ENCODE measurements at regions not wholly inside any gene's neighbourhood (a gene's known extent, or its start where the extent isn't known, plus 50 kb on each side); places are given as distances from the start of the nearest gene placed in this dataset.

DNA sequence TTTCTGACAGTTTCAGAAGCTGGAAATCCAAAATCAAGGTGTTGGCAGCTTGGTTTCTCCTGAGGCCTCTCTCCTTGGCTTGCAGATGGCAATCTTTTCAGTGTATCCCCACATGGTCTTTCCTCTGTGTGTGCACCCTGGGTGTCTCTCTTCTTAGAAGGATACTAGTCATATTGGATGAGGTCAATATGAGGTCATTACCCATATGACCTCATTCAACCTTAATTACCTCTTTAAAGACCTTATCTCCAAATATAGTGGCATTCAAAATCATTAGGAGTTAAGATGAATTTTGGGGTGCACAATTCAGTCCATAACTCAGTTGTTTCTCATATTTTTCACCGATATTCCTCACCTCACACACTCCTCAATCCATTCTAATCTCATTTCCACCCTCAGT is 92.4 kb upstream of the TGM3 start:
- peaks cover 5% of the 10 kb centered on the region for H3K4me1 Mint-ChIP-seq (ENCODE audit: low read depth)
- intact Hi-C loops (cut with micrococcal nuclease) = no loop called here
- H3K27me3 Mint-ChIP-seq (ENCODE audit: low read depth) = peaks cover 15% of the 10 kb centered on the region
- DNase-seq (ENCODE audit: low spot score) = no peak
- no peak overlapping the region for H3K4me3 Mint-ChIP-seq (ENCODE audit: low read depth)
- no peak overlapping the region for H3K27ac Mint-ChIP-seq
- no peaks in the 10 kb centered on the region for H3K9me3 Mint-ChIP-seq
- H3K36me3 Mint-ChIP-seq (ENCODE audit: low read depth) = no peaks in the 10 kb centered on the region

DNA sequence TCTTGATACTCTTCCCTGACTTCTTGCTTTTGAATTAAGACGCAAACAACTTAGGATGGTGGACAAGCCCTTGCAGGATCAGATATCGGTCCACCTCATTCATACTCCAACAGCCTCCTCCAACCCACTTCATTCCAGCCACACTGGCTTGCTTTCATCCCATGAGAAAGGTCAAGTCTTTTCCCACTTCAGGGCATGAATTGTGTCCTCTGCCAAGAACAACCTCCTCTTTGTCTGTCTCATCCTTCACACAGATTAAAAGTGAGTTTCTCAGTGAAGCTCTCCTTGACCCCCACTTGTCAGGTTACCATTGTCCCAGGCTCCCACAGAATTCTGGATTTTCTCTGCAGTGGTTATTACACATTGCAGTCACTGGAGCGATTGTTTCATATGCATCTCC is 91.8 kb upstream of the TGM3 start:
- intact Hi-C loops (cut with micrococcal nuclease) = no loop called here
- Mint-ChIP-seq H3K36me3 (ENCODE audit: low read depth) (no peaks in the 10 kb centered on the region), H3K27ac (no peak overlapping the region), H3K4me1 (ENCODE audit: low read depth) (peaks cover 7% of the 10 kb centered on the region), H3K27me3 (ENCODE audit: low read depth) (peaks cover 15% of the 10 kb centered on the region), H3K4me3 (ENCODE audit: low read depth) (no peak overlapping the region), H3K9me3 (no peaks in the 10 kb centered on the region)
- DNase-seq (ENCODE audit: low spot score) = no peak

DNA sequence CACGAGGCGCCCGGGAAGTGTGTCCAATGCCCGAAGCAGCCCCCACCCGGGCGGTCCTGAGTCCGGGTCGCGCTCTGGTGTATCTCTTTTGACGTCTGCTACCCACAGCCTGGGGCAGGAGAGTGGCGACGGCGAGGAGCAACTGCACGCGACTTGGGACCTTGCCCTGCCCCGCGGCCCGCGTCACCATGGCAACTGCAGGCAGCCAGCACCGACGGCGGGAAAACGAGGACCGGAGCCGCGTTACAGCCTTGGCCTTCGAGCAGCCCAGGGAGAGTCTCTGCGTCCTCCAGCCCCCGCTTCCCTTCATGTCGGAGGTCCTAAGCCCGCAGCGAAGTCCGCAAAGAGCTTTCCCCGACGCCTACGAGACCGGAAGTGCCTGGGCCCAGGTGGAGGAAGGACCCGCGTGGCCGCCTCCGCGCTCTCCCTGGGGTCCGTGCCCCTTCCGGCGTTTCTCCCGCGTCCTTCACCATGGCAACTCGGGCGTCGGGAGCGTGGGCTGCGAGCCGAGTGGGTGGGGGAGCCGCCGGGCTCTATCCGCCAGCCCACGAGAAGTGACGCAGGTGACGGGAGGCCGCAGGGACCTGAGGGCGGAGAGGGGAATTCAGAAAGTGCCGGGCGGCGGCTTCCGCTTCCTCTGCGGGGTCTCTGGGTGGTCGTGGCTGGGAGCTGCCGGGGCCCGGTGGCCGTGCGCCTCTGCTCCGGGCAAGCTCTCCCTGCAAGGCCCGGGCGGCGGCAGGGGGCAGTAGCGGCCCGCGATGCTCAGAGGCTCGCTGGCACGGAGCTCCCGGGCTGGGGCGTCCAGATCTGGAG is 88.6 kb upstream of the TGM3 start:
- intact Hi-C loops (cut with micrococcal nuclease) = loop anchor here (5.0 kb wide), 1 partner anchor 245 kb away; no protein-coding TSS in a partner anchor
- peaks cover 12% of the 10 kb centered on the region for H3K27me3 Mint-ChIP-seq (ENCODE audit: low read depth)
- H3K36me3 Mint-ChIP-seq (ENCODE audit: low read depth) = no peaks in the 10 kb centered on the region
- H3K27ac Mint-ChIP-seq = peak overlapping the region; percentile 20
- peaks cover 4% of the 10 kb centered on the region for H3K4me1 Mint-ChIP-seq (ENCODE audit: low read depth)
- no peaks in the 10 kb centered on the region for H3K9me3 Mint-ChIP-seq
- DNase-seq (ENCODE audit: low spot score) = peak; percentile 45
- peak overlapping the region; percentile 72 for H3K4me3 Mint-ChIP-seq (ENCODE audit: low read depth)

DNA sequence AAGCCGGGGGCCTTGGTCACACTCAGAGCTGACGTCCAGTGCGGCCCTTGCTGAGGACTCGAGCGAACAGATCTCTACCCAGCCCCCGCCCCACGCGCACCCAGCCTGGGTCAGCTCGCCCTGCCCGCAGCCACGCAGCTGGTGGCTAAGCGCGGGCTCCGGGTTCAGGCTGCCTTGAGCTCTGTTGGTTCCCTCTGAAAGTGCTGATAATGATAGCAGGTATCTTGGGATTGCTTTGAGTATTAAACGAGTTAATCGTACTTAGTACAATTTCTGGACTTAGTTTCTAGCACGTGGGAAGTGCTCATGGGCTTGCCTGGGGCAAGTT is 88.1 kb upstream of the TGM3 start:
- H3K4me1 Mint-ChIP-seq (ENCODE audit: low read depth) = peaks cover 4% of the 10 kb centered on the region
- H3K9me3 Mint-ChIP-seq = no peaks in the 10 kb centered on the region
- peak overlapping the region; percentile 72 for H3K4me3 Mint-ChIP-seq (ENCODE audit: low read depth)
- peaks cover 12% of the 10 kb centered on the region for H3K27me3 Mint-ChIP-seq (ENCODE audit: low read depth)
- intact Hi-C loops (cut with micrococcal nuclease) = loop anchor here (5.0 kb wide), 1 partner anchor 245 kb away; no protein-coding TSS in a partner anchor
- no peak overlapping the region for H3K27ac Mint-ChIP-seq
- H3K36me3 Mint-ChIP-seq (ENCODE audit: low read depth) = no peaks in the 10 kb centered on the region
- no peak for DNase-seq (ENCODE audit: low spot score)

DNA sequence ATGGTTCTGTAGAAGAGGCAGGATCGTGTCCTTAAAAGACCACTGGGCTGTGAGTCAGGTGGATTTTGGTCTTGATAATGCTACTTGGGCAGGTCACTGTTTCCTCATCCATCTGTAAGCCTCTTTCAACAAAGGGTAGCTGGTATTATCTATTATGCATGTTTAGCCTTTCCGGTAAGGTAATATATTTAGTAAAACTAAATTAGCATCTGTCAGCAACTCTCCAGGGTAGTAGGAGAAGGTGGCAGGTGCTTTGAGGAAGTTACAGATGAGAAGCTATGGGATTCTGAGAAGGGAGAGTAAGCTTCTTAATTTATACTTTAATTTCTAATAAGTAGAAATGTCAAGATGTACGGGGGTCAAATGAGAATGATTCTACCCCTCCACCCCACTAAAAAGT is 86.9 kb upstream of the TGM3 start:
- peaks cover 11% of the 10 kb centered on the region for H3K27me3 Mint-ChIP-seq (ENCODE audit: low read depth)
- intact Hi-C loops (cut with micrococcal nuclease) = loop anchor here (5.0 kb wide), 1 partner anchor 243 kb away; no protein-coding TSS in a partner anchor
- H3K36me3 Mint-ChIP-seq (ENCODE audit: low read depth) = no peaks in the 10 kb centered on the region
- DNase-seq (ENCODE audit: low spot score) = no peak
- H3K4me1 Mint-ChIP-seq (ENCODE audit: low read depth) = peaks cover 4% of the 10 kb centered on the region
- H3K27ac Mint-ChIP-seq = no peak overlapping the region
- no peaks in the 10 kb centered on the region for H3K9me3 Mint-ChIP-seq
- H3K4me3 Mint-ChIP-seq (ENCODE audit: low read depth) = no peak overlapping the region

DNA sequence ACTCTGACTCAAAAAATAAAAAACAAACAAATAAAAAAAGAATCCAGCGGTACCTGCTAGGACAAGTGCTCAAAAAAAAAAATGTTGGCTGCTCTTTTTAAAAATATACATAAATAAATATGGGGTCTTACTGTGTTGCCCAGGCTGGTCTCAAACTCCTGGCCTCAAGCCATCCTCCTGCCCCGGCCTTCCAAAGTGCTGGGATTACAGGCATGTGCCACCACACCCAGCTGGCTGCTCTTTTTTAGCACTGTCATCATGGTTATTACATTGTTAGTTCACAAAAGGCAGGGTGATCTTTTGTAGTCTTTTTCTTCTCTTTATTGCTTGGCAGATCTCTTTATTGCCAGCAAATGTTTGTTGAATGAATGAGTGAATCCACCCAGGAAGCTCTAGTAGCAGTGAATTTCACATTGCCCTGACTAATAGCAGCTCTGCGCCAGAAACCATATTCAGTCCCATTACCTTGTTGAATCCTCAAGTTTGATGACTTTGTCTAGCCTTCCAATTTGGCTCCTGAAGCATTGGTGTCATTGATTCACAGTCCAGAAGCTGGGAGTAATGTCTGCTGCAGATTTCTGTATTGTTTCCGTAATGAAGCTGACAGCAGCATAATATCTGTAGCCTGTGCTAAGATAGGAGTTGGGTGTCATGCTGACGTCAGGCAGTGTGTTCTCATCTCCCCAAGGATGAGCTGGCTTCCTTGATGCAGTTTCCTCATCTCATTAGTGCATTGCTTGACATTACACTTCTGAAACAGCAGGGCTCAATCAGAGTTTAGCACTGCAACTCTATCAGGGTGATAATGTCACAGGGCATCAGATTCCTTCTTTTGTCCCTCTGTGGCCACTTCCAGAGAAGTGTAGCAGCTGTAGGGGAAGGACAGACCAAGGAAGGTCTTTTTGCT is 84.9 kb upstream of the TGM3 start:
- Mint-ChIP-seq H3K27me3 (ENCODE audit: low read depth) (no peaks in the 10 kb centered on the region), H3K4me3 (ENCODE audit: low read depth) (no peak overlapping the region), H3K36me3 (ENCODE audit: low read depth) (no peaks in the 10 kb centered on the region), H3K9me3 (no peaks in the 10 kb centered on the region), H3K27ac (no peak overlapping the region), H3K4me1 (ENCODE audit: low read depth) (peaks cover 2% of the 10 kb centered on the region)
- intact Hi-C loops (cut with micrococcal nuclease) = no loop called here
- no peak for DNase-seq (ENCODE audit: low spot score)

DNA sequence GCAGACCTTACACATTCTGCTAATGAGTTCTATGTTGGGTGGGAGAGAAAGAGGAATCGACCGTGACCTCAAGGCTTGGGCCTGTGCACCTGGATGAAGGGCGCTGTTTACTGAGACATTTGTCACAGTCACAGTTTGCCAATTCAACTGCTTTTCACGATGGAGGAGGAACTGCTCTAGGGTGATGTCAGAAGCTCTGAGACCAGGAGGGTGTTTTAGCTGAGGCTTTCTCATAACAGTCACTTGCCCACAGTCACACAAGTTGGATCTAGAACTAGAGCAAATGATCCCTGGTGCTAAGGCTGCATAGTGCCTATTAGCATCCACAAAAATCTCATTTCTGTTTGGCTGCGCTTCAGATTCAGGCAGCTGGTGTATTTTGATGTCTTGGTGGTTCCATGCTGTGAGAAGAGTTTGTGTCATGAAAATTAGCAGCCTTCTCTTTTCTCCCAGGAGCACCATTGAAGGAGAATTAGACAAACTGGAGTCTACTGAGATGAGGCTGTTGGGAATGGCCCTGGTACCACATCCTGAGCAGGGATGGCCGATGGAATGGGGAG is 83.3 kb upstream of the TGM3 start:
- Mint-ChIP-seq H3K9me3 (no peaks in the 10 kb centered on the region), H3K4me1 (ENCODE audit: low read depth) (peaks cover 2% of the 10 kb centered on the region), H3K4me3 (ENCODE audit: low read depth) (no peak overlapping the region), H3K36me3 (ENCODE audit: low read depth) (no peaks in the 10 kb centered on the region), H3K27me3 (ENCODE audit: low read depth) (no peaks in the 10 kb centered on the region), H3K27ac (no peak overlapping the region)
- no peak for DNase-seq (ENCODE audit: low spot score)
- intact Hi-C loops (cut with micrococcal nuclease) = no loop called here

DNA sequence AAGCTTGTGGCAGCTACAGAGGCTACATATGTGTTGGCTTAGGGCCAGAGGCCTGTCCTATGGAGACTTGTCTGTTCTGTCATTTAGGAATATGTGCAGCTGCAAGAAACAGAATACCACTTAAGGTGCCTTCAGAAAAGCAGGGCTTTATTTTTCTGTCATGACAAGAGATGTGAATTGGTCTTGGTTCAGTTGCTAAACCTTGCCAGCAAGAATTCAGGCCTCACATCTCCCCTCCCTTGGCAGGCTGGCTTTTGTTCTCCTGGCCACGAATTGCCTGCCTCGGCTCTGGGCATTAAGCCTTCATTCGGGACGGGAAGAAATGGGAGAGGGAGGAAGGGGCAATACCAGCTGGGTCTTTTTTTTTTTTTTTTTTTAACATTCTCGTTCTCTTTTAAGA is 82.4 kb upstream of the TGM3 start:
- Mint-ChIP-seq H3K27me3 (ENCODE audit: low read depth) (no peaks in the 10 kb centered on the region), H3K27ac (no peak overlapping the region), H3K4me3 (ENCODE audit: low read depth) (no peak overlapping the region), H3K36me3 (ENCODE audit: low read depth) (no peaks in the 10 kb centered on the region), H3K4me1 (ENCODE audit: low read depth) (peaks cover 7% of the 10 kb centered on the region), H3K9me3 (no peaks in the 10 kb centered on the region)
- no peak for DNase-seq (ENCODE audit: low spot score)
- intact Hi-C loops (cut with micrococcal nuclease) = no loop called here

DNA sequence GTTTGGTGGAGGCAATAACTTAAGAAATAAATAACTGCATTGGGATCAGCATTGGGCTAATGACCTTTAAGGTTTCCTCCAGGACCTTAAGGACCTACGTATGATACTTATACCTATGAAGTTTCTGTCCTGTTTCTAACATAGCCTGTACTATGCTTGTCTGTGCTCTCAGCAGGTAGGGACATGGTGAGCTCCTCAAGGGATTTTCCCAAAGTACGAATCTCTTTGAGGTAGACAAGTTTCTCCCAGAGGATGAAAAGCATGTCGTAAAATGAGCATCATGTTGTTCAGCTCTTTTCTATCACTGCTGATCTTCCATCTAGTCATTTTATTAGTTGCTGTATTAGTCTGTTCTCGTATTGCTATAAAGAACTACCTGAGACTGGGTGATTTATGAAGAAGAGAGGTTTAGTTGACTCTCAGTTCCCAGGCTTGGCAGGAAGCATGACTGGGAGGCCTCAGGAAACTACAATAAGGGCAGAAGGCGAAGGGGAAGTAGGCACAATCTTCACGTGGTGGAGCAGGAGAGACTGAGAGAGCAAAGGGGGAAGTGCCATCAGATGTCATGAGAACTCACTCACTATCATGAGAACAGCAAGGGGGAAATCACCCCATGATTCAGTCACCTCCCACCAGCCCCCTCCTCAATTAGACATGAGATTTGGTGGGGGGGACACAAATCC is 77.8 kb upstream of the TGM3 start:
- Mint-ChIP-seq H3K27ac (no peak overlapping the region), H3K9me3 (peaks cover 9% of the 10 kb centered on the region), H3K4me1 (ENCODE audit: low read depth) (peaks cover 5% of the 10 kb centered on the region), H3K4me3 (ENCODE audit: low read depth) (no peak overlapping the region), H3K27me3 (ENCODE audit: low read depth) (peaks cover 3% of the 10 kb centered on the region), H3K36me3 (ENCODE audit: low read depth) (no peaks in the 10 kb centered on the region)
- DNase-seq (ENCODE audit: low spot score) = no peak
- intact Hi-C loops (cut with micrococcal nuclease) = no loop called here

DNA sequence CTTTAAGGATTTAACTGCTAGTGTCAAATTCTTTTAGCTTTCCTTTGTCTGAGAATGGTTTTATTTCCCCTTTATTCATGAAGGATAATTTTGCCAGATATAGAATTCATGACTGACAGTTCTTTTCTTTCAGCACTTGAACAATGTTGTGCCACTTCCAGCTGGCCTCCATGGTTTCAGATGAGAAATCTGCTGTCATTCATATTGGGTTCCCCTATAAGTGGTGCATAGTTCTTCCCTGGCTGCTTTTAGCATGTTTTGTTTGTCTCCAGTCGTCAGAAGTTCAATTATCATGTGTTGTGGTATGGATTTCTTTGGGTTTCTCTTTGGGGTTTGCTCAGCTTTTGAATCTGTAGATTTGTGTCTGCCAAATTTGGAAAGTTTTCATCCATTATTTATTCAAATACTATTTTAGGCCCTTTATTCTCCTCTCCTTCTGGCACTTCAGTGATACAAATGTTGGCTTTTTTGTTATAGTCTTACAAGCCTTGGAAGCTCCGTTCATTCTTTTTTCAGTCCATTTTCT is 76.3 kb upstream of the TGM3 start:
- peaks cover 5% of the 10 kb centered on the region for H3K4me1 Mint-ChIP-seq (ENCODE audit: low read depth)
- peaks cover 9% of the 10 kb centered on the region for H3K9me3 Mint-ChIP-seq
- no peak overlapping the region for H3K27ac Mint-ChIP-seq
- no peak for DNase-seq (ENCODE audit: low spot score)
- H3K36me3 Mint-ChIP-seq (ENCODE audit: low read depth) = no peaks in the 10 kb centered on the region
- peaks cover 3% of the 10 kb centered on the region for H3K27me3 Mint-ChIP-seq (ENCODE audit: low read depth)
- H3K4me3 Mint-ChIP-seq (ENCODE audit: low read depth) = no peak overlapping the region
- intact Hi-C loops (cut with micrococcal nuclease) = no loop called here

DNA sequence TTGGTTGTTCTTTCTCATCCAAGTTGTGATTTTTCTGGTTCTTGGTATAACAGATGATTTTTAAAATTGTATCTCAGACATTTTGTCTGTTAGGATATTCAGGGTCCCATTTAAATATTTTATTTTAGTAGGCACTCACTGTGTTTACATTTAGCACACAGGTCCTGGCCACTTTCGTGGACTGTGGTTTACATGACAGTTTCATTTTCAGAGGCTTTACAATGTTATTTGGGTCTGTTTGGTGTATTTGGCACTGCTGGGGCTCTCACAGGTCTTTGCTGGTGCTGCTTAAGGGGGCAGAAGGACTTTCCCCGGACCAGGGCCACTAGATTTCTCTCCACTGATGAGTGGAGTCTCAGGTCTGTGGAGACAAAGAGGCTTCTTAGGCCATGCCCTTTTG is 75.5 kb upstream of the TGM3 start:
- Mint-ChIP-seq H3K27ac (no peak overlapping the region), H3K4me3 (ENCODE audit: low read depth) (no peak overlapping the region), H3K4me1 (ENCODE audit: low read depth) (peaks cover 5% of the 10 kb centered on the region), H3K9me3 (peaks cover 9% of the 10 kb centered on the region), H3K36me3 (ENCODE audit: low read depth) (no peaks in the 10 kb centered on the region), H3K27me3 (ENCODE audit: low read depth) (peaks cover 3% of the 10 kb centered on the region)
- DNase-seq (ENCODE audit: low spot score) = no peak
- intact Hi-C loops (cut with micrococcal nuclease) = no loop called here

DNA sequence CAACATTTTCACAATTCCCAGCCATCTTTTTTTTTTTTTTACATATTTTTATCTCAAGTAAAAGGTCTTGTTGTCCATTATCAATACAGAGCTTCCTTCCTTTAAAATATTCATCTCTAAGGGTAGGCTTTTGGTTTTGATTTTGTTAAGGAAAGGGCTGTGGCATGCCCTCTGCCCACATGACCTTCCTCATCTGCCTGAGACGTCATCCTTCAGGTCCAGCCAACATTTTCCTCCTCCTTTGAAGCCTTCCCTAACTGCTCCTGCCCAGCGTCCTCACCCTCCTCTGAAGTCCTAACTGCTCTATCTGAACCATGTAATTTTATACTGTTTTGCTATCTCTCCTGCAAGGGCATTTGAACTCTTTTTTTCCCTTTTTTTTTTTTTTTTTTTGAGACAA is 73.9 kb upstream of the TGM3 start:
- Mint-ChIP-seq H3K4me1 (ENCODE audit: low read depth) (peaks cover 5% of the 10 kb centered on the region), H3K27me3 (ENCODE audit: low read depth) (peaks cover 3% of the 10 kb centered on the region), H3K36me3 (ENCODE audit: low read depth) (no peaks in the 10 kb centered on the region), H3K27ac (no peak overlapping the region), H3K9me3 (peaks cover 9% of the 10 kb centered on the region), H3K4me3 (ENCODE audit: low read depth) (no peak overlapping the region)
- DNase-seq (ENCODE audit: low spot score) = no peak
- intact Hi-C loops (cut with micrococcal nuclease) = no loop called here

Data from activated T-helper 2 cell treated with anti-CD3 and anti-CD28 coated beads, Interferon-gamma antibody, Interleukin-2, Interleukin-4, amounts not matched to agents 10 μg/mL and 5 μg/mL and 100 μg/mL, durations not matched to agents 14 hours and 24 hours and 36 hours (primary cell).